ENCODE measurements at regions not wholly inside any gene's neighbourhood (a gene's known extent, or its start where the extent isn't known, plus 50 kb on each side); places are given as distances from the start of the nearest gene placed in this dataset.

DNA sequence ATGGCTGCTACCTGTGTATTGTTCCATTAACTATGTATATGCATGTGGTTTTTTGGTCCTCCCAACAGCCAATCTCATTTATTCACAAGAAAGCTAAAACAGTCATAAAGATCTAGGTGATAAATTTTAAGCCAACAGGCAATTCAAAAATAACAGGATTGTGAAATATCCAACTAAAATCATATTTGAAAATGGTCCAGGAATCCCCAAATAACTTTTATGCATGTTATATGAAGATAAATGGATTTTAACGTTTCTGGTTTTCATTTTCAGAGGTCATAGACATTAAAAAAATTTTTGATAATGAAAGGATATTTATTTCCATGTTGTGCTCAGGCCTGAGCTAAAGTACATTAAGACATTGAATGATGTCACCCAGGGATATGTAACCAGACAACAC is 96.8 kb upstream of the JAZF1 start:
- DNase-seq: no peak
- no peaks in the 10 kb centered on the region for H3K36me3 ChIP-seq
- no peaks in the 10 kb centered on the region for H3K9me3 ChIP-seq
- no peak overlapping the region for H3K4me3 ChIP-seq
- no peak overlapping the region for H3K27ac ChIP-seq
- H3K4me1 ChIP-seq: no peaks in the 10 kb centered on the region
- TF ChIP-seq POLR2A (IDR thresholded peaks at IDR 0.05): no peak
- TF ChIP-seq, protein P1, sequence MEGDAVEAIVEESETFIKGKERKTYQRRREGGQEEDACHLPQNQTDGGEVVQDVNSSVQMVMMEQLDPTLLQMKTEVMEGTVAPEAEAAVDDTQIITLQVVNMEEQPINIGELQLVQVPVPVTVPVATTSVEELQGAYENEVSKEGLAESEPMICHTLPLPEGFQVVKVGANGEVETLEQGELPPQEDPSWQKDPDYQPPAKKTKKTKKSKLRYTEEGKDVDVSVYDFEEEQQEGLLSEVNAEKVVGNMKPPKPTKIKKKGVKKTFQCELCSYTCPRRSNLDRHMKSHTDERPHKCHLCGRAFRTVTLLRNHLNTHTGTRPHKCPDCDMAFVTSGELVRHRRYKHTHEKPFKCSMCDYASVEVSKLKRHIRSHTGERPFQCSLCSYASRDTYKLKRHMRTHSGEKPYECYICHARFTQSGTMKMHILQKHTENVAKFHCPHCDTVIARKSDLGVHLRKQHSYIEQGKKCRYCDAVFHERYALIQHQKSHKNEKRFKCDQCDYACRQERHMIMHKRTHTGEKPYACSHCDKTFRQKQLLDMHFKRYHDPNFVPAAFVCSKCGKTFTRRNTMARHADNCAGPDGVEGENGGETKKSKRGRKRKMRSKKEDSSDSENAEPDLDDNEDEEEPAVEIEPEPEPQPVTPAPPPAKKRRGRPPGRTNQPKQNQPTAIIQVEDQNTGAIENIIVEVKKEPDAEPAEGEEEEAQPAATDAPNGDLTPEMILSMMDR (IDR thresholded peaks at IDR 0.05): no peak
- H3K27me3 ChIP-seq: no peaks in the 10 kb centered on the region

DNA sequence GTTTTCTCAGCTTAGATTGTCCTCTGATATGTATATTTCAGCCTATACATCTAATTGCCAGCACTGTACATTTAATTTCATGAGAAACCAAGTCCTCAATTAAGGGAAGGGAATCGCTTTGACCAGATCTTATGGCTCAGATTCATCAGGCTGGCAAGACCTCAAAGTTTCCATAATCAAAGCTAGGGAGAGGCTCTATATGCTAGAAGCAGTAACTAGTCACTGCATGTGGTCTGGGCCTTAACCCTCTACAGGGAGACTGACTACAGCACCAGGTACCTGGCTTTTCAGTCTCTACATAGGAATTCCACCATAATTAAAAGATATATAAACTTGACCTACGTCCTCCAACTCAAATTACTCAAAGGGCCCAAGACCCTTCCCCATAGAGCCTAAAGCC is 97.4 kb upstream of the JAZF1 start:
- DNase-seq: no peak
- Histone ChIP-seq H3K27ac (no peak overlapping the region), H3K4me3 (no peak overlapping the region), H3K27me3 (no peaks in the 10 kb centered on the region), H3K4me1 (no peaks in the 10 kb centered on the region), H3K36me3 (no peaks in the 10 kb centered on the region), H3K9me3 (no peaks in the 10 kb centered on the region)
- TF ChIP-seq, protein P1 (IDR thresholded peaks at IDR 0.05): no peak
- no peak for TF ChIP-seq POLR2A (IDR thresholded peaks at IDR 0.05)

DNA sequence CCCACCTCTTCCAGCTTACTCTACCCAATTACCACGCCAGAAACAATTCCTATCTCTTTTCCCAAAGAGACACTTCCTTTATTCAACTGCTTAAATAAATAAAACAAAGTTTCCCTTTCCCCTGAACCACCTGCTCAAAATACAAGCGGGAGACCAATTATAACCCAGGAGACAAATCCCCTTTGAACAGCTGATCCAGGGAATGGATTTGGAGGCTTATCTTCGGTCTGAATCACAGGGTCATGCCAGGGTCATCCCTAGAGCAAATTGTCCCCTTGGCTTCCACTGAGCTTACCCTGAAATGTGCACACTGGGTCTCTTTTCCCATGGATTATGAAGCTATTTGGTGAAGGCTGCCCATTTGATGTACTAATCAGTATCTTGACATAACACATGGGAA is 99.9 kb upstream of the JAZF1 start:
- H3K9me3 ChIP-seq: no peaks in the 10 kb centered on the region
- DNase-seq: no peak
- H3K4me1 ChIP-seq: no peaks in the 10 kb centered on the region
- no peak overlapping the region for H3K4me3 ChIP-seq
- H3K27ac ChIP-seq: no peak overlapping the region
- no peaks in the 10 kb centered on the region for H3K27me3 ChIP-seq
- H3K36me3 ChIP-seq: no peaks in the 10 kb centered on the region
- TF ChIP-seq POLR2A (IDR thresholded peaks at IDR 0.05): no peak
- TF ChIP-seq, protein P1 (IDR thresholded peaks at IDR 0.05): no peak

DNA sequence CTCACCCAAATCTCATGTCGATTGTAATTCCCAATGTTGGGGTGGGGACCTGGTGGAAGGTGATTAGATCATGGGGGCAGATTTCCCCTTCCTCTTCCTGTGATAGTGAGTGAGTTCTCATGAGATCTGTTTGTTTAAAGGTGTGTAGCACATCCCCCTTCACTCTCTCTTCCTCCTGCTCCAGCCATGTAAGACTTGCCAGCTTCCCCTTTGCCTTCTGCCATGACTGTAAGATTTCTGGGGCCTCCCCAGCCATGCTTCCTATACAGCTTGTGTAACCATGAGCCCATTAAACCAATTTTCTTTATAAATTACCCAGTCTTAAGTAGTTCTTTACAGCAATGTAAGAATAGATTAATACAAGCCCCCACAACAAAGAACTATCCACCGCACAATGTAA is 109.9 kb upstream of the JAZF1 start:
- Histone ChIP-seq H3K27ac (no peak overlapping the region), H3K36me3 (no peaks in the 10 kb centered on the region), H3K4me3 (no peak overlapping the region), H3K27me3 (no peaks in the 10 kb centered on the region), H3K4me1 (no peaks in the 10 kb centered on the region), H3K9me3 (no peaks in the 10 kb centered on the region)
- DNase-seq: no peak
- TF ChIP-seq POLR2A (IDR thresholded peaks at IDR 0.05): no peak
- TF ChIP-seq, protein P1 (IDR thresholded peaks at IDR 0.05): no peak

DNA sequence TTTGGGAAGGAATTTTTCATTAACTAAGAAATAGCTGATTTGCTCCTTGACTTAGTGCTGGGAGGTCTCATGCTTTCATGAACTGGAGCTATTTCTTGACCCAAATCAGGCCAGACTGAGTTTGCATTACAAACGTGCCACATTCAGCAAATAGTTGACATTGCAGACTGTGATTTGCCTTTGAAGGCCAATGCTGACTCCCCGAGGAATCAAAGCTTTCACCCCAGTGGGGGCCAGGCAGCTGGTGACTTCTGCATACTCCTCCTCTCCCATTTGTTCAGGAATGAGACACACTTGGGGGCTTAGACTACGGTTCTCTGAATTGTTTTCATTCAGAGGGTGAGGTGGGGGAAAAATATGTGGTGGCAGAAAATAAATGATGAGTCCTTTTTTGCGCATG is 111.0 kb upstream of the JAZF1 start:
- Histone ChIP-seq H3K36me3 (no peaks in the 10 kb centered on the region), H3K27ac (no peak overlapping the region), H3K4me1 (no peaks in the 10 kb centered on the region), H3K27me3 (no peaks in the 10 kb centered on the region), H3K4me3 (no peak overlapping the region), H3K9me3 (no peaks in the 10 kb centered on the region)
- no peak for DNase-seq
- TF ChIP-seq, protein P1 (IDR thresholded peaks at IDR 0.05): no peak
- TF ChIP-seq POLR2A (IDR thresholded peaks at IDR 0.05): no peak

DNA sequence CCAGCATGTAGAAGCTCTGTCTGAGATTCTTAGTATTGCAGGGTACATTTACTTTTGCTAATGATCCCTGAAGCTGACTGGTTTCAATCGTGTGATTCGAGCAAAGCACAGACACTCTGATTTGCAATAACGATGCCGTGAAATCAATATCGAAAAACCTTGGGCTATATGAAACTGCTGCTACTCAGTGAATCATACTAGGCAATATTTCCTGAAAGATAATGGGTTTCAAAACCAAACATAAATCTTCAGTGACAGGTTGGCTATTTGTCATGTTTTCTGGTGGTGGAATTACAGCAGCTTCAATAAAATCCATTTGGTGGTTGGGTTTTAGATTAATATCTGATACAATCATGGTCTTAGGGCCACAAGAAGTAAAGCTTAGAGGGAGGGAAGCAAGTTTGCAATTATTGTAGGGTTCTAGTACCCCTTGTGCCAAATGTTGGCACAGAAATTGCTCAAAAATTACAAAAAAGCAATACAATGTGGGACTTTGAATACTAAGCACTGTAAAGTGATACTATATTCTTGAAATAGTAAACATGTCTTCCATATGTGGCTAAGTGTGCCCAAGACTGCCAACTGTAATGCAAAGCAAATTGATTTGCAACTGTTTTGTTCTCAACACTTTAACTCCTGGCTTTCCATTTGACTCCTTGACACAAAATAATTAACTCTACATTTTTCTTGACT is 112.4 kb upstream of the JAZF1 start:
- no peaks in the 10 kb centered on the region for H3K27me3 ChIP-seq
- H3K9me3 ChIP-seq: no peaks in the 10 kb centered on the region
- TF ChIP-seq POLR2A (IDR thresholded peaks at IDR 0.05): no peak
- TF ChIP-seq, protein P1 (IDR thresholded peaks at IDR 0.05): no peak
- H3K36me3 ChIP-seq: no peaks in the 10 kb centered on the region
- H3K27ac ChIP-seq: no peak overlapping the region
- no peak for DNase-seq
- H3K4me1 ChIP-seq: no peaks in the 10 kb centered on the region
- no peak overlapping the region for H3K4me3 ChIP-seq
